ENCODE measurements at regions not wholly inside any gene's neighbourhood (a gene's known extent, or its start where the extent isn't known, plus 50 kb on each side); places are given as distances from the start of the nearest gene placed in this dataset.
"Not testable (repeated sequence)": the region's sequence is repeated elsewhere in the genome, so short reads cannot be mapped to it uniquely, and the experiment has no call there.

DNA sequence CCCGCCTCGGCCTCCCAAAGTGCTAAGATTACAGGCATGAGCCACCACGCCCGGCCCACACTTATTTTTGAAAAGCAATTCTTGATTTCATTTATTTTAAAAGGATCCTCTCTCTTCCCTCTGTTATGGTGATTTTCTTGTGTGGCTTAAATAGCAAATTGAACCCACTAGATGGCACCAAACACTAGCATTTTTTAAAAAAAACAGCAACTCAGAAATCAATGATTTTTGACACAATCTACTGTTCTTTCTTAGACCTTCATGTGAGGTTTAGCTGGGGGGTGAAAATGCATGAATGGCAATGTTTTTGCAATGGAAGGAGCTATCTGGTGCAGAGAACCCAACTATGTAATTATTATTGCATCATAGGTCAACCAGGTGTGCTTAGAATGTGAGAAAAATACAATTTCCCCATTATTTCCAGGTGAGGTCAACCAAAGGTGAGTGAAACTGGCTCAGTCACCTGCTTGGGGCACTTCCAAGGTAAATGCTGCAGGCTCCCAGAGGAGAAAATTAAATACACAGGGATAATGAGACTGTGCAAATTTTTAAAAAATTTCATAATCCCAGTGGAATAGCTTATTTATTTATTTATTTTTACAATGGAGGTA is 226.7 kb upstream of the PRKX start:
- intact Hi-C loops (cut with DNase I; ENCODE audit: low total_unique reads) = no loop called here
- no peak for DNase-seq (ENCODE audit: low spot score in 2 of 2)
- no peak overlapping the region for H3K4me3 ChIP-seq (ENCODE audit: low read depth, poor library complexity, severe bottlenecking)
- 8 to 18% methylated on average over 4 of the region's 4 CpGs for WGBS, 2 donors
- no peak for TF ChIP-seq POLR2A (IDR thresholded peaks at IDR 0.05)
- TF ChIP-seq, protein P1, sequence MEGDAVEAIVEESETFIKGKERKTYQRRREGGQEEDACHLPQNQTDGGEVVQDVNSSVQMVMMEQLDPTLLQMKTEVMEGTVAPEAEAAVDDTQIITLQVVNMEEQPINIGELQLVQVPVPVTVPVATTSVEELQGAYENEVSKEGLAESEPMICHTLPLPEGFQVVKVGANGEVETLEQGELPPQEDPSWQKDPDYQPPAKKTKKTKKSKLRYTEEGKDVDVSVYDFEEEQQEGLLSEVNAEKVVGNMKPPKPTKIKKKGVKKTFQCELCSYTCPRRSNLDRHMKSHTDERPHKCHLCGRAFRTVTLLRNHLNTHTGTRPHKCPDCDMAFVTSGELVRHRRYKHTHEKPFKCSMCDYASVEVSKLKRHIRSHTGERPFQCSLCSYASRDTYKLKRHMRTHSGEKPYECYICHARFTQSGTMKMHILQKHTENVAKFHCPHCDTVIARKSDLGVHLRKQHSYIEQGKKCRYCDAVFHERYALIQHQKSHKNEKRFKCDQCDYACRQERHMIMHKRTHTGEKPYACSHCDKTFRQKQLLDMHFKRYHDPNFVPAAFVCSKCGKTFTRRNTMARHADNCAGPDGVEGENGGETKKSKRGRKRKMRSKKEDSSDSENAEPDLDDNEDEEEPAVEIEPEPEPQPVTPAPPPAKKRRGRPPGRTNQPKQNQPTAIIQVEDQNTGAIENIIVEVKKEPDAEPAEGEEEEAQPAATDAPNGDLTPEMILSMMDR (IDR thresholded peaks at IDR 0.05) = no peak

DNA sequence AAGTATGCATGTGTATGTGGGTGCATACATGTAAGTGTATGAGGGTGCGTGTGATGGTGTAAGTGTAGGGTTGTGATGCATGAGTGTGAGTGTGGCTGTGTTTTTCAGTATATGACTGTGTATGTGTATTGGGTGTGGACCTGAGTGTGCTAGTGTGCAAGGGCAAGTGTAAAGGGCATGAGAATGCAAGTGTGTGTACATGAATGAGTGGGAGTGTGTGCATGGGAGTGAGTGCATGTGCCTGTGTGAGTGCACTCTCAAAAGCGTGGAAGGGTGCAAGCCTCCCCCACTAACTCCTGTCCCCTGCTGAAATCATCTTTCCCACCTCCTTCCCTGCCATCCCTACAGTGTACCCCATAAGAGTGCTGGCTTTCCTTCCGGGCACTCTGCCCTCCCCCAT is 225.1 kb upstream of the PRKX start:
- no peak overlapping the region for H3K4me3 ChIP-seq (ENCODE audit: low read depth, poor library complexity, severe bottlenecking)
- no peak for TF ChIP-seq POLR2A (IDR thresholded peaks at IDR 0.05)
- no peak for DNase-seq (ENCODE audit: low spot score in 2 of 2)
- 89 to 96% methylated on average over 3 of the region's 3 CpGs for WGBS, 2 donors
- intact Hi-C loops (cut with DNase I; ENCODE audit: low total_unique reads) = no loop called here

DNA sequence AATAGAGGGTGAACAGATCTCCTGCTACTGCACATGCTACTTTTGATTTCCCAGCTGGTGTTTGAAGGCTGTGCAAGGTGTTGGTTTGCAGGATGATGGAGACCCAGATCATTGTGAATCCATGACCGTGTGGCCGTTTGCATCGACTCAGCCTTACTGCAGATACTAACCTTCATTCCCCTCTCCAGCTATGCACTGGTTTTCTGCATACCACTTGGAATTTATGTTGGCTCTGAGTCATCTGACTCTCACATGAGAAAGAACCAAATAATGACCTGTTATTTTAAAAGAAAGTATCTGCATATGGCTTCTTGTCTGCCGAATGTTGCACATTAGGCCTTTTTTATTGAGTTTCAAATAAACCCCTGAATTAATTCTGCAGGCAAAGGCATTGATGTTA is 221.7 kb upstream of the PRKX start:
- DNase-seq (ENCODE audit: low spot score in 2 of 2); intact Hi-C loops (cut with DNase I; ENCODE audit: low total_unique reads); H3K4me3 ChIP-seq (ENCODE audit: low read depth, poor library complexity, severe bottlenecking): not testable (repeated sequence)
- WGBS, 2 donors = no CpG with 5 or more reads among the region's 4 CpGs

DNA sequence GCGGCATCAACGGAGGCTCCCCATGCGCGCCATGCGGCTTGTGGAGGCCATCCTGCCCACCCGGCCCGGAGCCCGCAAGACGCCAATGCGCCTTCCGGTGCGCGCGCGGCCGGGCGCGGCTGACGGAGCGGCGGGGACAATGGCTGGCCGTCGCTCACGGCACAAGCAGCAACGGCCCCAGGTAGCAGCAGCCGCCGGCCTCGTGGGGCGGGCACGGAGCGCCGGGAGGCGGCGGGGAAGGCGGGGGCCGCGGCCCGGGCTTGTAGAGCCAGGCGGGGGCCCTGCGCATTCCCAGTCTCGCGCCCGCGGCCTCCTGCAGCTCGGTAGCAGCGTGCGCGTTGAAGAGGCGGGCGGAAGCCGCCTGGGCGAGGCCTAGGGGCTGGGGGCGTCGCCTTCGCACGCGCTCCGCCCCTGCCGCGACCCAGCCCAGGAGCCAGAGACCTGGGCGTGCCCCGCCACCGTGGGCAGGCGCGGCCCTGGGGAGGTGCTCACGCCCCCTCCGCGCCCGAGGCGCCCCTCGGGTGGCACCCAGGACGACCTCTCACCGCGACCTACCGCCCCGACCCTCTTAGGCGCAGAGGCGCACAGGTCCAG is 207.1 kb upstream of the PRKX start:
- no CpG with 5 or more reads among the region's 78 CpGs for WGBS, 2 donors
- DNase-seq (ENCODE audit: low spot score in 2 of 2); H3K4me3 ChIP-seq (ENCODE audit: low read depth, poor library complexity, severe bottlenecking); intact Hi-C loops (cut with DNase I; ENCODE audit: low total_unique reads): not testable (repeated sequence)

DNA sequence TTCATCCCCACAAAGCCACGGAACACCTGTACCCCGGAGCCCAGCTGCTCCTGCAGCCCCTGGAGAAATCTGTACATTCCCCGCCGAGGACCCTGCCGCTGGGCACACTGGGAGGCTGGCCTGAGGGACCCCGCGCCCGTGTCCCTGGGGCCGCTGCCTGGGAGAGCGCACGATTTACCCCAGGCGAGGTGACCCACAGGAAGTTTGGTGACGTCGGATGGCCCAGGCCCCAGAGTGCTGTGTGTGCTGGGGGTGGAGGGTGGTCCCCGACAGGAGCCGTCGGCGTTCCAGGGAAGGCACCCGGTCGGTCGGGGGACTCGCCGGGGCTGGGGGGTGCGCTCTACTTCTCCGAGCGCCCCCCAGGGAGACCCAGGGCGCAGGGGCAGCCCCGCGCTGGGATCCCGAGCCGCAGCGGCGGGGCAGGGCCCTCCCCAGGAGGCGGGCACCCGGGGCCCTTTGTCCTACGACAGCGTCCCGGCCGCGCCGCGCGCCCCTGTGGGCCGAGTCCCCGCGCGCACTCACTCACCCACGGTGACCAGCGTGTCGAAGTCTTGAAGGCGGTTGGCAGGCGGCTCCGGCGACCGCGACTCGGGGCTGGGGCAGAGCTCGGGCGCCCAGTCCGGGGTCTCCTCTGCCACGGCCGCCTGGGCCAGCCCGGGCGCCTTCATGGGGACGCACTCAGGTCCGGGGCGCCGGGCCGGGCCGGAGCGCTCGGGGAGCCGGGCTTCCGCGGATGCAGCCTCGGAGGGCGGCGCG is 206.4 kb upstream of the PRKX start:
- DNase-seq (ENCODE audit: low spot score in 2 of 2); intact Hi-C loops (cut with DNase I; ENCODE audit: low total_unique reads); H3K4me3 ChIP-seq (ENCODE audit: low read depth, poor library complexity, severe bottlenecking): not testable (repeated sequence)
- WGBS, 2 donors = no CpG with 5 or more reads among the region's 79 CpGs

DNA sequence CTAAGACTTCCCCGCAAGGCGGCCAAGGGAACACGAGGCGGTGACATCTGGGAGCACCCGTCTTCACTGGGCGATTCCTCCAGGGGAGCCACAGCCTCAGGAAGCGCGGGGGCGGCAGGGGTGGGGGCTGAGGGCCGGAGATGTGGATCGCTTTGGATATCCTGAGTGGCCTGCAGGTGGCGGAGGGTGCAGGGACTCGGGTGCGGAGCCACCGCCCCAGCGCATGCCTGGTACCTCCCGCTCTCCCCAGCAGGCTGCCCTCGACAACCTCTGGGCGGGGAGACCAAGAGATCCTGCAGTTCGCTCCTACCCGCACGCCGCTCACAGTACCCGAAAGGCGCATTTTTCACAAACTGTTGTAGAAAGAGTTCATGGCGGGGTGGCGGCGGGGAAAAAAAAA is 201.4 kb upstream of the PRKX start:
- DNase-seq (ENCODE audit: low spot score in 2 of 2); H3K4me3 ChIP-seq (ENCODE audit: low read depth, poor library complexity, severe bottlenecking); intact Hi-C loops (cut with DNase I; ENCODE audit: low total_unique reads): not testable (repeated sequence)
- WGBS, 2 donors = no CpG with 5 or more reads among the region's 28 CpGs

DNA sequence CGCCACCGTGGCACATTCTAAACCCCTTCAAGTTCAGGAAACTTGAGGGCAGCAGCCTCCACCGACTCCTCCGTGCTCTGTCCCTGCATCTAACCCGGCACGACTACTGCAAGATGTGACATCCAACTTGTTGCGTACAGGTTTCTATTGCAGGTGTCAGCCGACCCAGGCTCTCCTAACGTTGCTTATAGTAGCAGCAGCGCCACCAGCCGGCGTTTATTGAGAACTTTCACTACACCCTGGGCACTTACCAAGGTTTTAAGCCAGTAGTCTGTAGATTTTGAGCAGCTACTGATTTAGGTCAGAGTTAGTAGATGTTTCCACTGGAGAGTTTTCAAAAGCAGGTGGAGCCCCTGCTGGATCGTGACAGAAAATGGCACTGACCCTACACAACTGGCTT is 200.6 kb upstream of the PRKX start:
- WGBS, 2 donors = no CpG with 5 or more reads among the region's 13 CpGs
- DNase-seq (ENCODE audit: low spot score in 2 of 2); intact Hi-C loops (cut with DNase I; ENCODE audit: low total_unique reads); H3K4me3 ChIP-seq (ENCODE audit: low read depth, poor library complexity, severe bottlenecking): not testable (repeated sequence)

DNA sequence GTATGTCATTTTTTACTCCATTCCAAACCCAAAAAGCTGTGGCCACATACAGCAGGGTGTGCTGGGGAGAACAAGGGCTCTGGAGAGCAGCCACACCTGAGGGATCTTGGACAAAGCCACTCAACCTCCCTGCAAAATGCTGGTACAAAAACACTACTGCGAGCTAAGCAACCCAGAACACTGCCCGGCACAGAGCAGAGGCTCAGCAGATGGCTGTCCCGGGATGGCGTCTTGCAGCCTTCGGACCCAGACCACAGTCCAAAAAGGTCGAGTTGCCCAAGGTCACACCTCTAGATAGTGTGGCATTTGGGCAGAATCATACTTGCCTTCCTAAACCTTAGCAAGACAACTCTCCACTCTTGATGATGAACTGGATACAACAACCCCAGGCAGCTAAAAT is 197.6 kb upstream of the PRKX start:
- intact Hi-C loops (cut with DNase I; ENCODE audit: low total_unique reads); DNase-seq (ENCODE audit: low spot score in 2 of 2); H3K4me3 ChIP-seq (ENCODE audit: low read depth, poor library complexity, severe bottlenecking): not testable (repeated sequence)
- WGBS, 2 donors = no CpG with 5 or more reads among the region's 6 CpGs

DNA sequence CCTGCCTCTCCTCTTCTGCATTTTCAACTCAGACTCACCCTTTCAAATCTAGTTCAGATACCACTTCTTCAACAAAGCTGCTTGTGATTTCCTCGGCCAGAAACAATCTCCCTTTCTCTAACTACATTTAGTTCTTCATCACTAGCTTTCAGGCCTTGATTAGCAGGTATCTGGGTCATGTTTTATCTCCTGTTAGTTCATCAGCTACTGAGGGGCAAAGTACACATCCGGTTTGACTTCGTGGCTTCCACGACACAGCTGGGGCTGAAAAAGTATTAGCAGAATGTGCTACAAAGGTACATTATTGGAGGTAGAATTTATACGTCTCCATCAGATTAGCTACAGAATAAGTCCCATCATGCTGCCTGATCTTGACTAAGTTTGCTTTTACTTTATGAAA is 197.2 kb upstream of the PRKX start:
- DNase-seq (ENCODE audit: low spot score in 2 of 2); intact Hi-C loops (cut with DNase I; ENCODE audit: low total_unique reads); H3K4me3 ChIP-seq (ENCODE audit: low read depth, poor library complexity, severe bottlenecking): not testable (repeated sequence)
- WGBS, 2 donors = no CpG with 5 or more reads among the region's 5 CpGs

DNA sequence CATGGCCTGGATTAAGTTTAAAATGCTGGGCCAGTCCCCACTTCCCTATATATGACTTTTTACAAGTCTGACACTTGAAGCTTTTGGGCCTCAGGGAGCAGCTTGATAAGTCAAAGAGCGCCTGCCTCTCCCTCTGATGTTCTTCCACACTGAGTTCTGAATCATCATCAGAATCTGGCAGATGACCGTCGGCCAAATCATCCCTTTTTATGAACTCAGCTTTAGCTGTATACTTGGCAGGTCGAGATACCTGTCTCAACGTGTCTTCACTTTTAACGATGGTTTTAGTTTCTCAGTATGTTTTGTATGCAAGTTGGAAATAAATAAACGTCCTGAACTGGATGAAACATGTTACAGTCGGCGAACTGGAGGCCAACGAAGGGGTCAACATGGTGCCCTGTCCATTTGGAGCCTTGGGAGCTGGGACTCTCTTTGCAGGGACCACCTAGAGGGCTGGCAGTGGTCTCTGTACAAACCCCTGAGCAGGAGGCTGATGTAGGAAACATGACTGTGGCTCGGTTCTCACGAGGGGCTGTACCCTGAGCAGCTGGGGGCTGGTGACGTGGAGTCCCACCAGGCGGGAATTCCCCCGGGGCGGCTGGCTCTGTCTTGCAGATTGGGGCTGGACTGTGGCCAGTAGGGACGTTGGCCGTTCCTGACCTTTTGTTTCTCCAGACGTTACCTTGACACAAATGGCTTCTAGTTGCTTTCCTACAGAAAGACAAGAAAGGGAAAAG is 192.2 kb upstream of the PRKX start:
- WGBS, 2 donors = 70% methylated on average over 2 of the region's 19 CpGs; no CpG with 5 or more reads in 1 of the 2 donors
- DNase-seq (ENCODE audit: low spot score in 2 of 2); H3K4me3 ChIP-seq (ENCODE audit: low read depth, poor library complexity, severe bottlenecking); intact Hi-C loops (cut with DNase I; ENCODE audit: low total_unique reads): not testable (repeated sequence)

DNA sequence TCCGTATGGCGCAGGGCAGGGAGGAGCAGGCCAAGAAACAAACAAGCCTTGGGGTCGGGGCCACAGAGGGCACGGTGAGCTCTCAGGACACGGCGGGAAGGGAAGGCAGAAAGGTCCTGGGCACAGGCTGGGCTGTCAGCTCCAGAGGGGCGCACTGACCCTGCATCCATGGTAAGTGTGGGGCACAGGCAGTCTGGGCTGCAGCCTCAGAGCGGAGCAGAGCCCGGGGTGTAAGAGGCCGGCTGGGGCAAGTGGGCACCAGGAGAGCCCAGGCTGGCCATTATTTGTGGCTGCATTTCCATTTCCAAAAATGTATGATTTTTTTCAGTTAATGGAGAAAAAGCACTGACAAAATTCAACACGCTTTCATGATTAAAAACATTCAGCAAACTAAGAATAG is 188.8 kb upstream of the PRKX start:
- H3K4me3 ChIP-seq (ENCODE audit: low read depth, poor library complexity, severe bottlenecking); DNase-seq (ENCODE audit: low spot score in 2 of 2); intact Hi-C loops (cut with DNase I; ENCODE audit: low total_unique reads): not testable (repeated sequence)
- no CpG with 5 or more reads among the region's 11 CpGs for WGBS, 2 donors

DNA sequence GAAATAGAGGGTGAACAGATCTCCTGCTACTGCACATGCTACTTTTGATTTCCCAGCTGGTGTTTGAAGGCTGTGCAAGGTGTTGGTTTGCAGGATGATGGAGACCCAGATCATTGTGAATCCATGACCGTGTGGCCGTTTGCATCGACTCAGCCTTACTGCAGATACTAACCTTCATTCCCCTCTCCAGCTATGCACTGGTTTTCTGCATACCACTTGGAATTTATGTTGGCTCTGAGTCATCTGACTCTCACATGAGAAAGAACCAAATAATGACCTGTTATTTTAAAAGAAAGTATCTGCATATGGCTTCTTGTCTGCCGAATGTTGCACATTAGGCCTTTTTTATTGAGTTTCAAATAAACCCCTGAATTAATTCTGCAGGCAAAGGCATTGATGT is 183.3 kb upstream of the PRKX start:
- DNase-seq (ENCODE audit: low spot score in 2 of 2); H3K4me3 ChIP-seq (ENCODE audit: low read depth, poor library complexity, severe bottlenecking); intact Hi-C loops (cut with DNase I; ENCODE audit: low total_unique reads): not testable (repeated sequence)
- no CpG with 5 or more reads among the region's 4 CpGs for WGBS, 2 donors

DNA sequence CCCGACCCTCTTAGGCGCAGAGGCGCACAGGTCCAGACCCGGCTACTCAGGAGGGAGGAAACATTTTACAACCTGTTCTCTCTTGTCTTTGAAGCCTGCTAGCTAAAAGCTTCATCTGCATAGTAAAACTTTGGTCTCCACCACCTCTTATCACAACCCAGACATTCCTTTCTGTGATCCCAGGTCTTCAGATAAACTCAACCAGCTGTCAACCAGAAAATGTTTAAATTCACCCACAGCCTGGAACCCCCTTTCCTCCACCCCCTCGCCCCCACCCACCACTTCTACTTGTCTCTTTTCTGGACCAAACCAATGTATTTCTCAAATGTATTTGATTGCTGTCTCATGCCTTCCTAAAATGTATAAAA is 169.1 kb upstream of the PRKX start:
- H3K4me3 ChIP-seq (ENCODE audit: low read depth, poor library complexity, severe bottlenecking); intact Hi-C loops (cut with DNase I; ENCODE audit: low total_unique reads); DNase-seq (ENCODE audit: low spot score in 2 of 2): not testable (repeated sequence)
- 38% methylated on average over 1 of the region's 5 CpGs; no CpG with 5 or more reads in 1 of the 2 donors for WGBS, 2 donors

Measured in lower leg skin (tissue), 4 donors.